ENCODE measurements at regions not wholly inside any gene's neighbourhood (a gene's known extent, or its start where the extent isn't known, plus 50 kb on each side); places are given as distances from the start of the nearest gene placed in this dataset.

GRCh38 chr4:181138116-181138515 is 1105.1 kb upstream of the TENM3 start:
- SMC1A ChIA-PET (ENCODE audit: uncharacterized antibody, unreplicated experiment) = no interaction called here
- Histone ChIP-seq H3K27me3 (replicated peaks in 1 of 2; ENCODE audit: control insufficient read depth in 2 of 2, insufficient read depth in 2 of 2, low read length in 1 of 2) (no peaks in the 10 kb centered on the region), H3K9me3 (replicated peaks; ENCODE audit: control insufficient read depth, insufficient read depth, low read length) (no peaks in the 10 kb centered on the region), H4K20me1 (ENCODE audit: control insufficient read depth, insufficient read depth) (no peaks in the 10 kb centered on the region), H2AFZ (ENCODE audit: control insufficient read depth, low read depth, low read length) (no peak overlapping the region), H3K36me3 (ENCODE audit: control insufficient read depth in 2 of 2, insufficient read depth in 2 of 2, low read length in 1 of 2) (no peaks in the 10 kb centered on the region), H3K4me2 (ENCODE audit: control insufficient read depth, insufficient read depth) (no peak overlapping the region), H3K79me2 (ENCODE audit: control insufficient read depth, insufficient read depth, low read length) (no peaks in the 10 kb centered on the region), H3K4me1 (ENCODE audit: control insufficient read depth, insufficient read depth, low read length) (no peaks in the 10 kb centered on the region), H3K9ac (ENCODE audit: control insufficient read depth, insufficient read depth, low read length) (no peak overlapping the region), H3K27ac (ENCODE audit: control insufficient read depth, insufficient read depth) (no peak overlapping the region), H3K4me3 (no peak overlapping the region)
- in situ Hi-C loops (cut with MboI) (no loop called here), intact Hi-C loops (cut with micrococcal nuclease; ENCODE audit: unreplicated experiment) (no loop called here)
- no TSS peak for BruUV-seq (replicated peaks)
- POLR2A ChIA-PET = no interaction called here
- ATAC-seq (no peak), FAIRE-seq (no peak), DNase-seq (ENCODE audit: low read depth, low spot score) (no peak)
- CTCF ChIA-PET = no interaction called here
- no peak for TF ChIP-seq MYB (IDR thresholded peaks at IDR 0.05; ENCODE audit: borderline replicate concordance, low read depth, low read length)
- TF ChIP-seq, protein P1, sequence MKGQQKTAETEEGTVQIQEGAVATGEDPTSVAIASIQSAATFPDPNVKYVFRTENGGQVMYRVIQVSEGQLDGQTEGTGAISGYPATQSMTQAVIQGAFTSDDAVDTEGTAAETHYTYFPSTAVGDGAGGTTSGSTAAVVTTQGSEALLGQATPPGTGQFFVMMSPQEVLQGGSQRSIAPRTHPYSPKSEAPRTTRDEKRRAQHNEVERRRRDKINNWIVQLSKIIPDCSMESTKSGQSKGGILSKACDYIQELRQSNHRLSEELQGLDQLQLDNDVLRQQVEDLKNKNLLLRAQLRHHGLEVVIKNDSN (IDR thresholded peaks at IDR 0.05; ENCODE audit: borderline replicate concordance, extremely low read length, insufficient read depth, low read depth, low read length) = no peak
- TF ChIP-seq E2F4 (IDR thresholded peaks at IDR 0.05; ENCODE audit: low read depth, low read length) = no peak
- no peak for TF ChIP-seq CREB1 (IDR thresholded peaks at IDR 0.05; ENCODE audit: low read depth)
- no peak for TF ChIP-seq PML (IDR thresholded peaks at IDR 0.05; ENCODE audit: low read length)
- TF ChIP-seq ZNF24 (IDR thresholded peaks at IDR 0.05) = no peak
- TF ChIP-seq KAT2A (conservative IDR thresholded peaks at IDR 0.05; ENCODE audit: control insufficient read depth, low read depth, low read length) = no peak
- TF ChIP-seq NR2F1 (conservative IDR thresholded peaks at IDR 0.05) = no peak
- TF ChIP-seq TBL1XR1 (IDR thresholded peaks at IDR 0.05; ENCODE audit: low read depth, low read length) = no peak
- no peak for TF ChIP-seq NFYB (IDR thresholded peaks at IDR 0.05; ENCODE audit: insufficient read depth, low read depth, low read length)
- TF ChIP-seq HDGF (IDR thresholded peaks at IDR 0.05) = no peak
- no peak for TF ChIP-seq CBX5 (IDR thresholded peaks at IDR 0.05; ENCODE audit: low read depth)
- TF ChIP-seq, protein P2, sequence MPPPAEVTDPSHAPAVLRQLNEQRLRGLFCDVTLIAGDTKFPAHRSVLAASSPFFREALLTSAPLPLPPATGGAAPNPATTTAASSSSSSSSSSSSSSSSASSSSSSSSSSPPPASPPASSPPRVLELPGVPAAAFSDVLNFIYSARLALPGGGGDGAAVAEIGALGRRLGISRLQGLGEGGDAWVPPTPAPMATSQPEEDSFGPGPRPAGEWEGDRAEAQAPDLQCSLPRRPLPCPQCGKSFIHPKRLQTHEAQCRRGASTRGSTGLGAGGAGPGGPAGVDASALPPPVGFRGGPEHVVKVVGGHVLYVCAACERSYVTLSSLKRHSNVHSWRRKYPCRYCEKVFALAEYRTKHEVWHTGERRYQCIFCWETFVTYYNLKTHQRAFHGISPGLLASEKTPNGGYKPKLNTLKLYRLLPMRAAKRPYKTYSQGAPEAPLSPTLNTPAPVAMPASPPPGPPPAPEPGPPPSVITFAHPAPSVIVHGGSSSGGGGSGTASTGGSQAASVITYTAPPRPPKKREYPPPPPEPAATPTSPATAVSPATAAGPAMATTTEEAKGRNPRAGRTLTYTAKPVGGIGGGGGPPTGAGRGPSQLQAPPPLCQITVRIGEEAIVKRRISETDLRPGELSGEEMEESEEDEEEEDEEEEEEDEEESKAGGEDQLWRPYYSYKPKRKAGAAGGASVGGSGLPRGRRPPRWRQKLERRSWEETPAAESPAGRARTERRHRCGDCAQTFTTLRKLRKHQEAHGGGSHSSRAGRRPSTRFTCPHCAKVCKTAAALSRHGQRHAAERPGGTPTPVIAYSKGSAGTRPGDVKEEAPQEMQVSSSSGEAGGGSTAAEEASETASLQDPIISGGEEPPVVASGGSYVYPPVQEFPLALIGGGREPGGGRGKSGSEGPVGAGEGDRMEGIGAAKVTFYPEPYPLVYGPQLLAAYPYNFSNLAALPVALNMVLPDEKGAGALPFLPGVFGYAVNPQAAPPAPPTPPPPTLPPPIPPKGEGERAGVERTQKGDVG (CRISPR knock-in tag; IDR thresholded peaks at IDR 0.05) = no peak
- 33% methylated on average over 6 of the region's 8 CpGs for WGBS (ENCODE audit: insufficient coverage, insufficient replicate concordance, low lambda C conversion rate, missing lambda C conversion rate)
- RAD21 ChIA-PET (ENCODE audit: unreplicated experiment) = no interaction called here

All from GM12878 (cell line).